Transverse colon (tissue), 3 donors: ENCODE measurements at regions not wholly inside any gene's neighbourhood (a gene's known extent, or its start where the extent isn't known, plus 50 kb on each side); places are given as distances from the start of the nearest gene placed in this dataset.

Experiments
- POLR2A ChIP-seq: fragments of 450-650 bp; IDR thresholded peaks from one replicate; pipeline ENCODE4 v1.6.1; 2016; ENCODE audit warnings: antibody characterized with exemption, mild to moderate bottlenecking, moderate library complexity
- TF ChIP-seq, protein P1 (sequence below), 5 experiments: fragments of 200-600 bp in 3 of 5; fragments of 450-650 bp in 2 of 5; sonication (generic) in 3 of 5; IDR thresholded peaks; 1 replicate in 2 of 5; 2 replicates in 3 of 5; pipeline ENCODE4 v1.5.1; 2016 to 2017; ENCODE audit warnings: antibody characterized with exemption in 5 of 5, inconsistent platforms in 3 of 5, mild to moderate bottlenecking in 2 of 5, moderate library complexity in 1 of 5

DNA sequence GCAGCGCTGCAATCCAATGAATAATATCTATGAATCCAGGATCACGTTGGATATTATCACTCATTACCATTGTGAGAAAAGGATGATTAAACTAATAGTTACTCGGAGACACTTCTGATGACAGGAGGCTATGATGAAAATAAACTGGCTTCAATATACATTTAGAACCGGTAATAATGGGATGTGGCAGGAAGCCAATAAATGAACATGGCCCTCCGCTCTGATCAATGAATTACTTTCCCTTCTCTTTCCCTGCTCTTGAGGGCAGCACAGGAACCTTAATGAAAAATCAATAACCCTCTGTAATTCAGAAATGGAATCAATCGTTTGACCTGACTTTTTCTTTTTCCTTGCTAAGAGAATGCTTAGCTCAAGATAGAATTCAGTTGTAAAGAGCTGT, 103.9 kb upstream of the PAQR3 start:
- TF ChIP-seq POLR2A: no peak
- TF ChIP-seq, protein P1, sequence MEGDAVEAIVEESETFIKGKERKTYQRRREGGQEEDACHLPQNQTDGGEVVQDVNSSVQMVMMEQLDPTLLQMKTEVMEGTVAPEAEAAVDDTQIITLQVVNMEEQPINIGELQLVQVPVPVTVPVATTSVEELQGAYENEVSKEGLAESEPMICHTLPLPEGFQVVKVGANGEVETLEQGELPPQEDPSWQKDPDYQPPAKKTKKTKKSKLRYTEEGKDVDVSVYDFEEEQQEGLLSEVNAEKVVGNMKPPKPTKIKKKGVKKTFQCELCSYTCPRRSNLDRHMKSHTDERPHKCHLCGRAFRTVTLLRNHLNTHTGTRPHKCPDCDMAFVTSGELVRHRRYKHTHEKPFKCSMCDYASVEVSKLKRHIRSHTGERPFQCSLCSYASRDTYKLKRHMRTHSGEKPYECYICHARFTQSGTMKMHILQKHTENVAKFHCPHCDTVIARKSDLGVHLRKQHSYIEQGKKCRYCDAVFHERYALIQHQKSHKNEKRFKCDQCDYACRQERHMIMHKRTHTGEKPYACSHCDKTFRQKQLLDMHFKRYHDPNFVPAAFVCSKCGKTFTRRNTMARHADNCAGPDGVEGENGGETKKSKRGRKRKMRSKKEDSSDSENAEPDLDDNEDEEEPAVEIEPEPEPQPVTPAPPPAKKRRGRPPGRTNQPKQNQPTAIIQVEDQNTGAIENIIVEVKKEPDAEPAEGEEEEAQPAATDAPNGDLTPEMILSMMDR (IDR thresholded peaks at IDR 0.05): no peak
